NCI-H446 (cell line): ENCODE measurements at regions not wholly inside any gene's neighbourhood (a gene's known extent, or its start where the extent isn't known, plus 50 kb on each side); places are given as distances from the start of the nearest gene placed in this dataset.

Experiments used
- DNase-seq, 2 experiments: peaks; one replicate each; lab custom pipeline; 2025; lab: John Stamatoyannopoulos, UW

DNA sequence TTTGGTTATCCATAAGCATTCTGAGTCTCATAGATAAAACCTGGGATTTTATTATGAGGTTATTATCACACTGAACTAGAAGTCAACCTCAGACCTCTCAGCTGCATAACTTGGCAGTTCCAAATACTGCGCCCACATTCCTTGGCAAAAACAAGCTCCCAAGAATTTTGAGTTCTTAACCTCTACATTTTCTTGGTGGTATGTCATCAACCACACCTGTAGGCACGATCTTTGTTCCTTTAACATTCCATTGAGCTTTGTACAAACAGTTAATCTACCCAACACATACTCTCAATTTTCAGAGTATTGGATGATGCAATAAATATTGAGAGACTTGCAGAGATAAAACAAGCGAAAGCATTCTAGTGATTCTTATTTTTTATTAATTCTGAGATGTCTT is 371.8 kb upstream of the PRICKLE1 start:
- no peak for DNase-seq

DNA sequence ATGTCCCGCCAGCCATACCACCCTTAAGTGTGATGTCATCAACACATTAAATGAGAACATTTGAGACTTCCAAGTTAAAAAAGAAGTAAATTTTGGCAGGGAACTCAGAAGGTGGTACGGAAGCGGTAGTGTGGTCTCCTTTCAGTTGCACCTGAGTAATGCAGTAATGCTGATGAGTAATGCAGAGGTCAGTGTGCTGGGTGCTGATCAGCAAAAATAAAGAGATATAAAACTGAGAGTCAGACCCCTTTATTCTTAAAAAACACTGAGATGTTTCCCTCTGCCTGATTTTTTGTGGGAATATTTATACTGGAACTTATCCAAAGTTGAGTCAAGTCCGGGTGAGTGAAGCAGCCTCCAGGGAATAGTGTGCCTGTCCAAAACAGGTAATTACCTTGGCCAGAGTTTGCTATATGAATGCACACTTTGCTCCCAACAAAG is 370.6 kb upstream of the PRICKLE1 start:
- DNase-seq = peak in 1 of 2 experiments; percentile 48

DNA sequence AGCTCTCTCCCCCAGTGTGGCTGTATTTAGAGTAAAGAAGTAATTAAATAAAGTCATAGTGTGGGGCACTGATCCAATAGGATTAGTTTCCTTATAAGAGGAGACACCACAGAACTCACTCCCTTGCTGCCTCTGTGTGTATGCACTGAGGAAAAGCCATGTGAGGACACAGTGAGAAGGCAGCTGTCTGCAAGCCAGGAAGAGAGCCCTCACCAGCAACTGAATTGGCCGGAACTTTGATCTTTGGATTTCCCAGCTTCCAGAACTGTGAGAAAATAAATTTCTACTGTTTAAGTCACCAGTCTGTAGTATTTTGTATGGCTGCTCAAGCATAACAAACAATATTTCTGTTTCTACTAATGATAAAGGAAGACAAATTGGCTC is 368.7 kb upstream of the PRICKLE1 start:
- DNase-seq = peak; percentile 66 to 84

DNA sequence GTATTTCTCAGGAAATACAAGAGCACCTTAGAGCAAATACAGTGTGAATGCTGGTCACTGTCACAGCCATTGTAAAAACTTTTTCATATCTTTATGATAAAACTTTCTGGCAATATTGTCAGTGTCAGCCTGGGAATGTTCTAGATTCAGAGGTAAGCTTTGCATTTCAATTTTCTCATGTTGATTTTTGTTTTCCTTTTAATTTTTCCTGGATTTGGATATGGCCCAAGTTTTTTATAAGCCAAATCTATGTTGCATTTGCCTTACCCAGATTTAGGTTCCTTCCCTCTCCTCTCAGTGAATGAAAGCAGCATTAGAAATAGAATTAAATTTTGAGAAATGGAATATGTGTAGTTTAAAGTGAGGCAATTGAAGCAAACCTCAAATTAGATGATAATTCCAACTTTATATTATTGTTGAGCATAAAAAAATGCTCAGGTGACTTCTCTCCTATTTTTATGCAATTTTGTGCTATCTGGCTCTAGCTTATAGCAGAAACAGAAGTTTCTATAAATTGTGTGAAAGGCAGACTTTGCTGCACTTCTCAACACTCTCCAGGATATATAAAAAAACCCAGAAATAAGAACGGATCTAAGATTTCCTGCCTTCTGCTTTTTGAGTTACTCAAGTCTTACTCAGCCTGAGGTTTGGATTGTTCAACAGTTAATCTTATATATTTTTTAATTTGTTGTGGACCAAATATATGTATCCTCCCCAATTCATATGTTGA is 368.2 kb upstream of the PRICKLE1 start:
- DNase-seq = no peak

DNA sequence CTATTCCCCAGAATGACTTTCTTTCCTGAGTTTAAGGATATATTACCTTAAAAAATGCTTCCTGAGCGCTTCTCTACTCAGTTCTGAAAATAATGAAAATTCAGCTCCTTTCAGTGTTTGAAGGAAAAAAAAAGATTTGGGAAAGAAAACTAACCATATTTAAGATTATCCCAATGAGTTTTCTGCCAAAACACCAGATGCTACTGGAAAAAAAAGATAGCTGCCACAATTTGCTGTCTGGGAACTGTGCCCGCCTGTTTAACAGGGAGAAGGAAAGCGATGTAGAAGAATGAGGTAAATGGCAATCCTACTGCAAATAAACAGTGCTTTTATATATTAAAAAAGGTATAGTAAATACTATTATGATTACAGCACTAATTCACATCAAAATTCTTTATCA is 367.6 kb upstream of the PRICKLE1 start:
- DNase-seq = peak; percentile 75 to 77

DNA sequence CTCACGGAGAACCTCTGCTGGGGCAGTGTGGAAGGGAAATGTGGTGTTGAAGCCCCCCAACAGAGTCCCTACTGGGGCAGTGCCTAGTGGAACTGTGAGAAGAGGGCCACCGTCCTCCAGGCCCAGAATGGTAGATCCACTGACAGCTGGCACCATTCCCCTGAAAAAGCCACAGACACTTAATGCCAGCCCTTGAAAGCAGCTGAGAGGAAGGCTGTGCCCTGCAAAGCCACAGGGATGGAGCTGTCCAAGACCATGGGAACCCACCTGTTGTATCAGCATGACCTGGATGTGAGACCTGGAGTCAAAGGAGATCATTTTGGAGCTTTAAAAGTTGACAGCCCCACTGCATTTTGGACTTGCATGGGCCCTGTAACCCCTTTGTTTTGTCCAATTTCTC is 363.5 kb upstream of the PRICKLE1 start:
- no peak for DNase-seq

DNA sequence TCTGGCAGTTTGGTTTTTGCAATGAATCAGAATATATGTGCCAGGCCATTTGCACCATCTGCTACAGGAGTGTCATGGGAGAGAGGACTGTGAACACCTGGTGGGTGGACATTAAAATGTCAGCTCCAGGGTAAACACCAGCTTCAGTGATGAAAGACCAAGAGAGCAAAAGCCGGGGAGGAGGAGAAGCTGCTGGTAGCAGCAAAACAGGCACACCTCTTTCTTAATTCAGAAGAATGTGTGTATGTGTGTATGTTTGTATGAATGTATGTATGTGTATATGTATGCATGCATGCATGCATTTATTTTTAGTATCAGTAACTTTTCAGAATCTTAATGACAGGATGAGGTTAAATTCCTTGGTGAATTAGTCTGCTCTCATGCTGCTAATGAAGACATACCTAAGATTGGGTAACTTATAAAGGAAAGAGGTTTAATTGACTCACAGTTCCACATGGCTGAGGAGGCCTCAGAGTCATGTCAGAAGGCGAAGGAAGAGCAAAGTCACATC is 357.4 kb upstream of the PRICKLE1 start:
- DNase-seq = peak; percentile 28 to 74

DNA sequence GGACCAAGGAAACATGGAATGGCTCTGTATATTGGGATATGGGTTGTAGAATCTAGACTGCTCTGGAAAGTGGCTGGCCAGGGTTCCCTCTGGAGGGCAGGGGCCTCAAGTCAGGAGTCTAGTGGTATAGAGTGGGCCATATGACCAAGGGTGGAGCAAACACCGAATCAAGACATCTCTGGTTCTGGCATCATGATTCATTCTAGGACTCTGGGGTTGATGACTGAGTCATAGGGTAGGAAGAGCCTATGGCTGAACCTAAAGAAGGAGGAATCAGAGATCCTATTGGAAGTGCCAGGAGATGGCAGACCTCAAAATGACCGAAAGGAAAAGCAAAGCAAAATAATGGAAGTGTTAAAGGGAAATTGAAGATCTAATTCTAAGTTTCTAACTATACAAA is 356.4 kb upstream of the PRICKLE1 start:
- DNase-seq = no peak

DNA sequence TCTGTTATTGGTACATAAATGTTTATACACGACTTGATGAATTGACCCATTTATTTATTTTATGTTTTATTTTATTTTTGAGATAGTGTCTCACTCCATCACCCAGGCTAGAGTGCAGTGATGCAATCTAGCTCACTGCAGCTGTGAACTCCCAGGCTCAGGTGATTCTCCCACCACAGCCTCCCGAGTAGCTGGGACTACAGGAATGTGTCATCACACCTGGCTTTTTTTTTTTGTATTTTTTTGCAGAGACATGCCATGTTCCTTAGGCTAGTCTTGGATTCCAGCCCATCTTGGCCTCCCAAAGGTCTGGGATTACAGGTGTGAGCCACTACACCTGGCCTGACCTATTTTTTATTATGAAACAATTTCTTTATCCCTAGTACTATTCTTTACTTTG is 355.0 kb upstream of the PRICKLE1 start:
- DNase-seq = no peak

DNA sequence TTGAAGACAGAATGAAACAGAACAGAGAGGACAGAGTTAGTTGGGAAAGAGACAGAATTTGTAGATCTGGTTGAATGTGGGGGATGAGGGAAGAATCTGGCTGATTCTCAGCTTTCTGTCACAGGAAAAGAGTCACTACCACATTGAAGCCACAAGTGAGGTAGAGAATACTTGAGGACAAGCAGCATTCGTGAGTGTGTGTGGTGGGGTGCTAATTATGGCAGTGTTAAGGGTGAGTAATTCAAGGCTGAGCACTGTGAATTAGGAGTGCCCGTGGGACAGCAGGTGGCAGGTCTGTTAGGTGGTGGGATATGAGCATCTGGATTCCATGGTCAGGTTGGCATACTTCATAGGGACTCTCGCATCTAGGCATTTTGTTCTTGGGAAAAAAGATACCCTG is 347.4 kb upstream of the PRICKLE1 start:
- no peak for DNase-seq

DNA sequence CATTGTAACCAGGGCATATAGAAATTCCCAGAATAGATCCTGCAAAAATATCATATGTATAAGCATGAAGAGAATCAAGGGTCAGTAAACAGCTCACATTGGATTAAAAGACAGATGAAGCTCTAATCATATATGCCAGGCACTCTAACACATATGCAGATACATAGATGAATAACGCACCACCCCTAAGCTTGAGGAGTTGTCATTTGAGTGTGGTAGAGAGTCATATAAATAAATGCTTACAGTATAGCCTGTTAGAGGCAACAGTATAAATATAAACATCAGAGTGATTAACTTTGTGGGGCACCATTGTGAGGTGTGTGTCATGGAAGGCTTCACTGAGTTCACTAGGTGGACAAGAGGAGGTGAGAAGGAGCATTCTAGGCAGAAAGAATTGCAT is 346.7 kb upstream of the PRICKLE1 start:
- DNase-seq = no peak

DNA sequence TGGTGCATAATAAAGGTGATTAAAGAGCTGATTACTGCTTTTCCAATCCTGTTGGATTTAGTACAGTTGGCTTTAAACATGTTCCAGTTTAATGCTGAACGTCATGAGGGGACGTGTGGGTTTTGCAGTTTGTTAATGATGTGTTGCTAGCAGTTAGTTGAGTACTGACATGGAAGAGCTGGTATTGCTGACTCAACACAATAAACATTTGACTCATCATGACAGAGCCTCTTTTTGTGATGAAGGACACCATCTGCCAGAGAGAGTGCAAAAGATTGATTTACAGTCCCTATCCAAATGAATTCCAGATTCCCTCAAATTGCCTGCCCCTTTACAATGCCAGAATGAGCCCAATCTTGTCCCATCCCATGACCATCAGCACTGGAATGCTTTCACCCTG is 346.2 kb upstream of the PRICKLE1 start:
- peak in 1 of 2 experiments; percentile 33 for DNase-seq

DNA sequence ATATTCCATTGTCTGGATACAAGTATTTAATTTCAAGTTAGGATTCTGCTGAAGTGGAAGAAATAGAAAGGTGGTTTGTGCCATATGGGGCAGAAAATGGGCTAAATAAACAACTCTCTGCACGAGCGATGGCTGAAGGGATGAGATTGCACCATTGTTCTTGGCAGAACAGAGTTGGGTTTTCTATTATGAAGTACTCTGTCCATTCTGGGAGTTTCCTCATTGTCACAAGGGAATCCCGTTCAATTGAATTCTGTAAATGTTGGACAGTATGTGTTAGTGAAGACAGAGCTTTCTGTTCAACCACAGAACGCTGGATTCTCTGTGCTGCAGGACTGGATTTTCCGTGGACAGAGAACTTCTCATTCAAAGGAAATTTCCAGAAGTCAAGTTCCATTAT is 345.5 kb upstream of the PRICKLE1 start:
- DNase-seq = no peak

DNA sequence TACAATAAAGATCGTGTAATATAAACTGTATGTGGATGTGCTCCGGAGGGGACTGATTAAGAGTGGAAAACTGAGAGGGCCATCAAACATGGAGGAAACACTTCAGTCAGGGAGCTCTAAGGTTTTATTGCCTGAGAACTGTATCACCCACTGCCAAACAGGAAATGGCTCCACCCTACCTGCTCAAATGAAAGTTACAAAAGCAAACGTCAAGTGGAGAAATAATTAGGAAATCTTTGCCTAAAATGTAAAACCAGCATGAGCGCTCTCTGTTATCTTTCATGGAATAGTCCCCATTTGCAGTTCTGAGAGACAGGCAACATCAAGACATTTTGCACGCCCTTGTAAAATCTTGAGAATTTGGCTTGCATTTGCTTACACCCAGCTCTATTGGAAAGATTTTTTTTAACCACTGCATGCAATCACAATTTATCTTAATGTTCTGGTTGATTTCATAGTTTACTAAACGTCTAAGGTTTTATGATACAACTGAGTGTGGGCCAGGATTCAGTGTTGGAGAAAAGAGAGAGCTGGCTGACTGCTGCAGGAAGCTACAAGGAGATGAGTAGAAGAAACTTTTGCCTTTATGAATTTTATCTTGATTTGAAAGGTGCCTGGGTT is 344.0 kb upstream of the PRICKLE1 start:
- no peak for DNase-seq

DNA sequence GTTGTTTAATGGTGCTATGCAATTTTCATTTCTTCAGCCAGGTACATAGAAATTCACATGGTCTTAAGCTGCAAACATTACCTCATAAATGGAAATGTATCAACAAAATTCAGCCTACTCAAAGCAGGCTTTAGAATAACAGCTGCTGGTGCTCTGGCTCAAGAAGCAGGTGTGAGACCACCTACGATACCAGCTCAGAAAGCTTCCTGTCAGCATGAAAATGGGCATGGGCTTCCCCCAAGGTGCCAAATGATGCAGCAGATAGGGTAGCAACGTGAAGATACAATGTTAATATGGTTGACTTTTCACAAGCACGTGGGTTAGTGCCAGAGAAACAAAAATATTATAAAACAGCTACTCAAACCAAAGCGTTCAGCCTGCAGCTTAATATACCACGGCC is 343.4 kb upstream of the PRICKLE1 start:
- DNase-seq = no peak

DNA sequence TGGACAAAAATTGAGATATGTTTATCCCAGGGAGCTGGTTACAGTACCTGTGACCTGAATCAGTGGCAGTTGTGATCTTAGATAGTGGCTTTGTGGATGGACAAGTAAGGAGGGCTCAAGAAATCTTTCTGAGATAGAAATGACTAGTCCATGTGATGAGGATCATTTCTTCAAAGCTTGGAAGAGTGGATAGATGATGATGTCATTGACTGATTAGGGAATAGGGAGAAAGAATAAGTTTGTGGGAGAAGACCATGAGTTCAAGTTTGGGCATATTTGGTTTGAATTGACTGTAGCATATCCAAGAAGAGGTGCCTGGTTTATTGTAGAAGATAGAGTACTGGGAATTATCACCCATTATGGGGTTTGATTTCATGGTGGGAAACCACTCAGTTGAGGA is 336.7 kb upstream of the PRICKLE1 start:
- no peak for DNase-seq

DNA sequence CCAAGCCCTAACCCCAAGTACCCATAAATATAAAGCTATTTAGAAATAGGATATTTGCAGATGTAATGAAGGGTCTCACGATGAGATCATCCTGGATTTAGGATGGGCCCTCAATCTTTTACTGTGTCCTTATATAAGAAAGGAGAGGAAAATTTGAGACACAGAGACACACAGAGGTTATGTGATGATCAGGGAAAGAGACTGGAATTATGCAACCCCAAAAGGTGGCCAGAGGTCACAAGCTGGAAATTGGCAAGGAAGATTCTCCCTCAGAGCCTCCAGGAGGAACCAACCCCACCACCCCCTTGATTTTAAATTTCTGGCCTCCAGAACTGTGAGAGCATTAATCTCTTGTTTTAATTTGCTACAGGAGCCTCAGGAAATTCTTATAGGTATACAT is 334.9 kb upstream of the PRICKLE1 start:
- no peak for DNase-seq

DNA sequence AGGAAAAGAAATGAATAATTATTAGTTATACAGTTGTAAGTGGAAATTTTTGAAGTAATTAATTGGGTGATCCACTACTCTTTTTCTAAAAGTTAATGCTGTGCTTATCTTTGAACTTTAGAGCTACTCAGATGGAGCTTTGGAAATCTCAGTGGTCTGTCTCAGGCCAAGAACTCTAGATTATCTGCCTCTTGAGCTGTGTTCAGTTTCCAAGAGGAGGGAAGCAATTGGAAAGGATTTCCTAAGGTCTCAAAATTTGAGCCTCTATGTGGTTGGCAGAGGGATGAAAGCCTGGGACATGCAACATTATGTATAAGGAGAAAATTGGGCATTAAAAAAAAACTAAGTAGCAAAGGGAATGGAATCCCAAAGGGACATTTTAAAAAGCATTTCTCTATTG is 334.0 kb upstream of the PRICKLE1 start:
- no peak for DNase-seq

DNA sequence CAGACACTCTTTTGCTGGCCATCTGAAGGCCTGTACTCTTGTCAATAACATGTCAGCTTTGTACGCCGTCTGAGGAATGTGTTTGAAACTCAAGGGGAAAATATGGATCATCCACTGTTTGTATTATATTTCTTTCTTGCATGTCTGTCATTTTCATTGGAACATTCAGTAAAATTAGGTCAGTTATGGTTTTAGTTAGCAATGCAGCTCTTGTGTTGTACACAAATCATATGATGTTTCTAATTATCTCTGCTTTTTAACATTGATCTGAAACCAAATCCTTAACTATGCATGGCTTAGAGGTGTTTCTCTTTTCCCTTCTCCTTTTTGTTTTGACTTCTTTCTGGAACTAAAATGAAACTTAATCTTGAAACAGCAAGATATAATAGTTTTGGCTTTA is 333.6 kb upstream of the PRICKLE1 start:
- DNase-seq = no peak

DNA sequence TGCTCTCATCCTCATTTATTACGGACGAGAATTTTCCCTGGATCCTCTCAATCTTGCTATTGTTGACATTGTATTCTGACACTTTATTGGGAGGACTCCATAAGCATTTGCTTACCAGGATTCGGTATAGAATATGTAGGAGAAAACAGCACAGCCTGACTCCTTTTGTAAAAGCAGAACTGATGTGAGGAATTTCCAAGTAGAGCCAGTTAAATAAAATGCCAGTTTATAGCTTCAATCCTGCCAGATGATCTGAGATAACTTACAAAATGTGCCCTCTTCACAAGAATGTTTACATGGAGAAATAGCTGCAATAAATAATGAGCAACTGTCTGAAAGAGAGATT is 332.9 kb upstream of the PRICKLE1 start:
- DNase-seq = no peak

DNA sequence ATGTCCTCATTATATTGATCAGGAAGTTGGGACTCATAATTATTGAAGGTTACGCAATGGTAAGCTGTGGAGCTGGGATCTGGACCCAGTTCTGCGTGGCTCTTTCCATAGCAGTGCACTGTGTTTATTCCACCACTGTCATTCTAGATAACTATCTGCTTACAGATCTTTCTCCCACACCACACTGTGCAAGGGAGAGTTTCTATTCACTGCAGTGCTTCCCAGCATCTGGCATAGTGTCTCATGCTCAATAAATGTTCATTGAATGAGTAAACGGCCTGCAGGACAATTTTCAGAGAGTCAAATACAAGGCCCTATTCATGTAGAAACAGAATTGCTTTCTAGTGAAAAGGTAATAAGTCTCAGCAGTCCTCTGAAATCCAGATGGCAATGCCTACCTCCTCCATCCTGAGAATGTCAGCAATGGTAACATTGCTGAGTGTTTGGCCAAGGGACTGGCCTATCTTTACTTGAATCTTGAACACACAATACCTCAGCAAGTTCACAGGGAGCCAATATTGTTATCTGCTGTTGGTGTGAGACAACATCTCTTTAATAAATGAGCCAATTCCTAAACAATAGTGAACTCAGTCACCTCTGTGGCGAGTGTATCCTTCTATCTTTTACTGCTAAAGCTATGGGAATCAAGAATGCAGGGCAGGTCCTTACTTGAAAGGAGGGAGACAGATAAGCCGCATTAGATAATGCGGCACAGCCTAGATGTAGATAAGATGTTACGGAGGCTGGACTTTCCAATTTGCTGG is 332.4 kb upstream of the PRICKLE1 start:
- no peak for DNase-seq

DNA sequence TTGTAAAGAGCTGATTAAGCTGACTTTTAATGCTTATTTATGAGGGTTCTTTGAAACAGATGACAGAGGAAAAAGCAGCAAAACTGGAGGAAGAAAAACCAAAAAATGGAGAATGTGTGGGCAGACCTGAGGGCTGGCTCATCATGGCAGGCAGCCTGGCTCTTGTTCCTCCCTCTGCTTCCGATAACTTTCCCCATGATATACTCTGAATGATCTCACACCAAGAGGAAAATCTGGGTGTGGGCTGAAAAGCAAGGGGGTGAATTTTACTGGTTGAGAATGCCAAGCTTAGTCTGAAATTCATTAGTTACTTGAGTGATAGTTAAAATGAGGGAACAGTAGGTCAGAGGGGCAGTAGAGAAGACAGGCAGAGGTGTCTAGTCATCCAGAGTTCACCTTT is 330.1 kb upstream of the PRICKLE1 start:
- DNase-seq = no peak

DNA sequence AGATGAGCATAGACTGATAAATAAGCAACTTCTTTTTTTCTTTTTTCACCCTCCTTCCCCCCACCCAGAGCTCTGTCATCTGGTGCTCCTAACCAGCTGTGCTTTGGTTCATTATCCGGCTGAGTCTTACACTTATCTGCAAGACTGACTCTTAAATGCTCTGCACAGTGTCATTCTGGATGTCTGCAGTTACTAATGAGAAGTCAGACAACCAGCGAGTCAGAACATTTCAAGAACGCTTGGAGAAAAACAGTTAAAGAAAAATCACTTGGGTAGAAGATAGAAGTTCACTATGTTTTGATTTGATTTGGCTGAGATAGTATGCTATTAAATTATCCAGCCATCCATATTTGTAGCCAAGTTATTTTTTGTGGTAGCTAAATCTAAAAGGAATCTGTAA is 328.9 kb upstream of the PRICKLE1 start:
- no peak for DNase-seq
